CD4-positive, alpha-beta T cell (primary cell): ENCODE measurements at regions not wholly inside any gene's neighbourhood (a gene's known extent, or its start where the extent isn't known, plus 50 kb on each side); places are given as distances from the start of the nearest gene placed in this dataset.

ENCODE experiments used
- ATAC-seq: fragments of 200-7000 bp; cut with Tn5 transposase; one replicate; pipeline ENCODE4 v1.10.0; 2022; ENCODE audit warnings: mild to moderate bottlenecking; ENCODE audit not compliant: poor library complexity
- CTCF ChIA-PET: fragments of 350-600 bp; sonication (Branson Sonifier 250); formaldehyde crosslinking; loops from one replicate; lab custom pipeline; 2021; ENCODE audit warnings: antibody characterized with exemption, inconsistent platforms; lab: Charles Lee
- POLR2A ChIA-PET: fragments of 350-600 bp; sonication (Branson Sonifier 250); formaldehyde crosslinking; loops from one replicate; lab custom pipeline; 2021; ENCODE audit warnings: antibody characterized with exemption, inconsistent platforms; lab: Charles Lee
- DNase-seq, 14 experiments: peaks; one replicate each; pipeline ENCODE4 v3.0.0-alpha.2; 2013 to 2020; ENCODE audit warnings: mixed read lengths in 2 of 14
- H3K27ac ChIP-seq, 2 donors: one replicate each; pipeline versions ENCODE4 v1.5.1 to v1.7.0; 2013; ENCODE audit warnings: low read length in 2 of 2, low read depth in 1 of 2, mild to moderate bottlenecking in 1 of 2
- H3K27me3 ChIP-seq, 2 experiments: 1 replicate in 1 of 2; 2 replicates in 1 of 2; pipeline versions ENCODE4 v1.6.1 to v1.7.0; 2013; ENCODE audit warnings: low read length in 2 of 2, control low read depth in 1 of 2, mild to moderate bottlenecking in 1 of 2, moderate library complexity in 1 of 2; ENCODE audit not compliant: insufficient read depth in 2 of 2, control insufficient read depth in 1 of 2
- H3K36me3 ChIP-seq: one replicate; pipeline ENCODE4 v1.6.1; 2013; ENCODE audit warnings: low read length, control low read depth; ENCODE audit not compliant: insufficient read depth
- H3K4me1 ChIP-seq: one replicate; pipeline ENCODE4 v1.6.1; 2013; ENCODE audit warnings: low read length, control low read depth; ENCODE audit not compliant: insufficient read depth
- H3K4me3 ChIP-seq: one replicate; pipeline ENCODE4 v1.5.1; 2013; ENCODE audit warnings: mild to moderate bottlenecking, low read length, moderate library complexity
- H3K9me3 ChIP-seq, 2 experiments: 1 replicate in 1 of 2; 2 replicates in 1 of 2; pipeline versions ENCODE4 v1.6.1 to v1.7.0; 2013; ENCODE audit warnings: low read length in 2 of 2, mild to moderate bottlenecking in 2 of 2, control low read depth in 1 of 2, moderate library complexity in 1 of 2; ENCODE audit not compliant: control insufficient read depth in 1 of 2, insufficient read depth in 1 of 2
- H3K27ac Mint-ChIP-seq: one replicate; pipeline ENCODE4 v1.8.0; 2020; ENCODE audit warnings: mixed read lengths
- H3K27me3 Mint-ChIP-seq: one replicate; pipeline ENCODE4 v1.8.0; 2021; ENCODE audit warnings: mixed read lengths
- H3K36me3 Mint-ChIP-seq: one replicate; pipeline ENCODE4 v1.8.0; 2021; ENCODE audit warnings: low read depth, mixed read lengths
- H3K4me1 Mint-ChIP-seq: one replicate; pipeline ENCODE4 v1.8.0; 2021; ENCODE audit warnings: low read depth, mixed read lengths
- H3K4me3 Mint-ChIP-seq: one replicate; pipeline ENCODE4 v1.8.0; 2020; ENCODE audit warnings: mild to moderate bottlenecking, mixed read lengths
- H3K9me3 Mint-ChIP-seq: one replicate; pipeline ENCODE4 v1.8.0; 2020; ENCODE audit warnings: mixed read lengths
- CTCF ChIP-seq: fragments of 200-600 bp; IDR thresholded peaks from one replicate; pipeline ENCODE4 v1.8.0; 2022; ENCODE audit warnings: antibody characterized with exemption, mild to moderate bottlenecking
- intact Hi-C, 2 experiments: fragments of 100-400 bp; cut with DNase I in 1 of 2; cut with micrococcal nuclease in 1 of 2; formaldehyde crosslinking; loops; one replicate each; pipeline versions ENCODE4 v1.15.1 to v1.9.0; 2023 to 2025; cut with DNase I, micrococcal nuclease

DNA sequence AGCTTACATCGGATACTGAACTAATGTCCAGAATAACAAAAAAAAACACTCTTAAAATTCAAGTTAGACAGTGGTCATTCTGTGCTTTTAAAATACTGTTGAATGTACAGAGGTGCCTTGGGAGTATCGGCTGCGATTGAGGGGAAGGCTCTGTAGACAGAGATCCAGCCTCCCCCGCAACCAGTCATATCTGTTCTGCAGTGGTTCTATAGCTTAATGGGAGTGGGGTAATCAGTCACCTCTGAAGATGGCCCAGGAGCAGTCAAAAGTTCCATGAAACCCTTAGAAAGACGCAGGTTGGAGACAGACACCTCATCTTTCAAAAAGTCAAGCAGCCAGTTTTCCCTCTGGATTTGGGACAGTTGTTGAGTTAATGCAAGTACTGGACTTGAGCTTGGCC lies 1486.6 kb upstream of the TMEM132C start:
- DNase-seq, result no peak
- H3K9me3 ChIP-seq, result no peaks in the 10 kb centered on the region
- no peak for TF ChIP-seq CTCF
- no peak overlapping the region for H3K27ac ChIP-seq
- no peaks in the 10 kb centered on the region for H3K27me3 Mint-ChIP-seq
- intact Hi-C loops, result no loop called here
- no peak overlapping the region for H3K27ac Mint-ChIP-seq
- no peak overlapping the region for H3K4me3 Mint-ChIP-seq
- H3K9me3 Mint-ChIP-seq, result no peaks in the 10 kb centered on the region
- H3K4me1 Mint-ChIP-seq, result no peaks in the 10 kb centered on the region
- ChIA-PET POLR2A (no interaction called here), CTCF (interaction anchor here (0.6 kb wide), 1 partner anchor 10 kb away, joined by 3 read pairs; no protein-coding TSS in a partner anchor)
- no peaks in the 10 kb centered on the region for H3K4me1 ChIP-seq
- ATAC-seq, result no peak
- H3K4me3 ChIP-seq, result no peak overlapping the region
- no peaks in the 10 kb centered on the region for H3K27me3 ChIP-seq
- H3K36me3 ChIP-seq, result no peaks in the 10 kb centered on the region
- H3K36me3 Mint-ChIP-seq, result no peaks in the 10 kb centered on the region

DNA sequence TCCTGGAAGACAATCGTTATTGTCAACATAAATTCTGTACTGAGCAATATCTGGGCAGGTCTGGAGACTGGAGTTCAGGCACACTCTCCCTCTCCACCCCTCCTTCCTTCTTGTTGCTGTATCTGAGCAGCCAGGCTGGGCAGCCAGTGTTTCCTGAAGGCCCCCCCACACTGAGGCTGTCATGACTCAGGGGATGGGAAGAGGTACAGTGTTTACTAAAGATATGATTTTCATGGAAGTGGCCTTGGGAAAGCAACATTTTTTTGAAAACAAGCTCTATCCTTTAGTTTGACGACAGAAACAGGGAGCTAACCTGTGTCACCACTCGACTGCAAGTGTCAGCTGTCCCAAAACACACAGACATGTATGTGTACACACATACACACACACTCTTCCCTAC lies 1485.4 kb upstream of the TMEM132C start:
- intact Hi-C loops, result no loop called here
- ATAC-seq (no peak), DNase-seq (no peak)
- no peaks in the 10 kb centered on the region for H3K36me3 ChIP-seq
- H3K4me3 Mint-ChIP-seq, result no peak overlapping the region
- no peaks in the 10 kb centered on the region for H3K27me3 Mint-ChIP-seq
- no peak overlapping the region for H3K27ac Mint-ChIP-seq
- no peaks in the 10 kb centered on the region for H3K9me3 Mint-ChIP-seq
- no peaks in the 10 kb centered on the region for H3K4me1 ChIP-seq
- POLR2A ChIA-PET, result interaction anchor here (0.7 kb wide), 1 partner anchor 13 kb away, joined by 4 read pairs; no protein-coding TSS in a partner anchor
- H3K27me3 ChIP-seq, result no peaks in the 10 kb centered on the region
- no peak for TF ChIP-seq CTCF
- no peak overlapping the region for H3K27ac ChIP-seq
- no peak overlapping the region for H3K4me3 ChIP-seq
- no peaks in the 10 kb centered on the region for H3K9me3 ChIP-seq
- no peaks in the 10 kb centered on the region for H3K36me3 Mint-ChIP-seq
- CTCF ChIA-PET, result no interaction called here
- no peaks in the 10 kb centered on the region for H3K4me1 Mint-ChIP-seq

GRCh38 chr12:126782083-126782482 lies 1484.9 kb upstream of the TMEM132C start:
- ATAC-seq, result no peak
- Mint-ChIP-seq H3K36me3 (no peaks in the 10 kb centered on the region), H3K4me3 (no peak overlapping the region), H3K9me3 (no peaks in the 10 kb centered on the region), H3K27me3 (no peaks in the 10 kb centered on the region), H3K4me1 (no peaks in the 10 kb centered on the region), H3K27ac (no peak overlapping the region)
- no peak for DNase-seq
- no peaks in the 10 kb centered on the region for H3K36me3 ChIP-seq
- no peaks in the 10 kb centered on the region for H3K27me3 ChIP-seq
- ChIA-PET POLR2A (interaction anchor here (0.7 kb wide), 1 partner anchor 13 kb away, joined by 4 read pairs; no protein-coding TSS in a partner anchor), CTCF (no interaction called here)
- intact Hi-C loops, result no loop called here
- H3K4me1 ChIP-seq, result no peaks in the 10 kb centered on the region
- TF ChIP-seq CTCF, result no peak
- H3K4me3 ChIP-seq, result no peak overlapping the region
- no peak overlapping the region for H3K27ac ChIP-seq
- H3K9me3 ChIP-seq, result no peaks in the 10 kb centered on the region
